Ectodermal cell (in vitro differentiated cells): ENCODE measurements at regions not wholly inside any gene's neighbourhood (a gene's known extent, or its start where the extent isn't known, plus 50 kb on each side); places are given as distances from the start of the nearest gene placed in this dataset.
"Not testable (repeated sequence)": the region's sequence is repeated elsewhere in the genome, so short reads cannot be mapped to it uniquely, and the experiment has no call there.

Experiments
- H3K27ac ChIP-seq: 2 replicates; pipeline ENCODE4 v1.7.0; 2013; ENCODE audit warnings: mild to moderate bottlenecking, low read depth, low read length; ENCODE audit not compliant: insufficient read depth, poor library complexity, severe bottlenecking
- H3K27me3 ChIP-seq: 2 replicates; pipeline ENCODE4 v1.7.0; 2013; ENCODE audit warnings: mild to moderate bottlenecking, low read length; ENCODE audit not compliant: insufficient read depth, control insufficient read depth, poor library complexity, severe bottlenecking
- H3K36me3 ChIP-seq: one replicate; pipeline ENCODE4 v1.7.0; 2013; ENCODE audit warnings: low read length; ENCODE audit not compliant: control insufficient read depth, insufficient read depth
- H3K4me1 ChIP-seq: one replicate; pipeline ENCODE4 v1.7.0; 2013; ENCODE audit warnings: low read length; ENCODE audit not compliant: control insufficient read depth, insufficient read depth
- H3K4me3 ChIP-seq: 2 replicates; pipeline ENCODE4 v1.7.0; 2013; ENCODE audit warnings: low read depth, low read length, control low read depth; ENCODE audit not compliant: insufficient read depth
- H3K9me3 ChIP-seq: 2 replicates; pipeline ENCODE4 v1.7.0; 2013; ENCODE audit warnings: mild to moderate bottlenecking, low read length, moderate library complexity; ENCODE audit not compliant: control insufficient read depth
- WGBS, 2 experiments: methylation state at CpG; one replicate each; pipeline ENCODE4 v1.1.7; 2013; ENCODE audit warnings: missing lambda C conversion rate in 2 of 2; 5-methylcytosine and 5-hydroxymethylcytosine counted together

DNA sequence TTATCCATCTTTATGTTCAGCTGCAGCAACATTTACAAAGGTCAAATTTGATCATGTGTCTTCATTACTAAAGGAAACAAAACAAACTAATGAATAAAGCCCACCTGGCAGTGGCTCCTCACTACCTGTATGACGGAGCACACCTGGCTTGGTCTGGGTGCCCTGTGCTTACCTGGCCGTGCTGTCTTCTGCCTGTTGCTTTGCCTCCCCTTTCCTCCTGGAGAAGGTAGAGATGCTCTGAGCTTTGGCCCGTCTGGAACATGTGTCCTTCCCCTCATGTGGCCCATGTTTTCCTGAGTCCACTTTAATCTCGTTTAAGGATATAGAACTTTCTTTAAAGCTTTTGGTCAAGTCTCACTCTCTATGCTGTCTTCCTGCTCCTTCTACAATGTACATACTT is 1388.8 kb upstream of the DEFB115 start:
- not testable (repeated sequence) for H3K27me3 ChIP-seq, H3K4me3 ChIP-seq, H3K27ac ChIP-seq, H3K36me3 ChIP-seq, H3K4me1 ChIP-seq, H3K9me3 ChIP-seq
- 68 to 76% methylated on average over 4 of the region's 4 CpGs for WGBS, 2 experiments

DNA sequence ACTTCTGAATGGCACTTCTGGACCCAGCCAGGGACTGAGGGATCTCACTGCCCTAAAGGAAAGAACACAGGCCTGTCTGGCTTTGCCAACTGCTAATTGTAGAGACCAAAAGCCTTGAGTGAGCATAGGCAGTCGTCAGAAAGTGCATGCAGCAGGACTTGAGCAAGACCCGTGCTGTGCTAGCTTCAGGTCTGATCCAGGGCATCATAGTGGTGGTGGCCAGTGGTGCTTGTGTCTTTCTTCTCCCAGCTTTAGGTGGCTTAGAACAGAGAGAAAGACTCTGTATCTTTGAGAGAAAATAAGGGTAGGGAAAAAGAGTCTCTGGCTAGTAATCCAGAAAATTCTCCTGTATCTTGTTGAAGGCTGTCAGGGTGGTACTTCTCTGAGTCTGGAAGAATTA is 1385.6 kb upstream of the DEFB115 start:
- WGBS, 2 experiments = 61 to 63% methylated on average over 2 of the region's 2 CpGs
- H3K9me3 ChIP-seq = peaks cover 10% of the 10 kb centered on the region
- not testable (repeated sequence) for H3K36me3 ChIP-seq, H3K4me3 ChIP-seq, H3K27ac ChIP-seq, H3K27me3 ChIP-seq, H3K4me1 ChIP-seq

DNA sequence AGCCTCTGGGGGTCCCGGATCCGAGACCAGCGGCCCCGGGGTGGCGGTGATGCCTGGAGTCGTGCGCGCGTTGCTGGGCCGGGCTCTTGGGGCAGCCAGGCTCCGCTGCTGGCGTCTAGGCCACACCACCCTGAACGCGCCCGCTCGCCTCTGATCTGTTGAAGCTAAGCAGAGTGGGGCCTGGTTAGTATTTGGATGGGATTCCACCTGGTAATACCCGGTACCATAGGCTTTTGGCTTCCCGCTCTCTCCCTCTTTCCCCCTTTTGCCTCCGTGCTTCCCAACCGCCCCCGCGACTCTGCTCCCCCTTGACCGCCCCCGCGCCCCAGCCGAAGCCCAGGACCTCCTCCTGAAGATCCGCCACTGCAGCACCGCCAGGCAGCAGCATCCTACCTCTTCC is 1383.5 kb upstream of the DEFB115 start:
- 88 to 89% methylated on average over 28 of the region's 28 CpGs for WGBS, 2 experiments
- no peaks in the 10 kb centered on the region for H3K4me1 ChIP-seq
- no peak overlapping the region for H3K27ac ChIP-seq
- peaks cover 11% of the 10 kb centered on the region for H3K9me3 ChIP-seq
- H3K36me3 ChIP-seq = no peaks in the 10 kb centered on the region
- peak overlapping the region; percentile 18 for H3K4me3 ChIP-seq
- peaks cover 5% of the 10 kb centered on the region for H3K27me3 ChIP-seq

DNA sequence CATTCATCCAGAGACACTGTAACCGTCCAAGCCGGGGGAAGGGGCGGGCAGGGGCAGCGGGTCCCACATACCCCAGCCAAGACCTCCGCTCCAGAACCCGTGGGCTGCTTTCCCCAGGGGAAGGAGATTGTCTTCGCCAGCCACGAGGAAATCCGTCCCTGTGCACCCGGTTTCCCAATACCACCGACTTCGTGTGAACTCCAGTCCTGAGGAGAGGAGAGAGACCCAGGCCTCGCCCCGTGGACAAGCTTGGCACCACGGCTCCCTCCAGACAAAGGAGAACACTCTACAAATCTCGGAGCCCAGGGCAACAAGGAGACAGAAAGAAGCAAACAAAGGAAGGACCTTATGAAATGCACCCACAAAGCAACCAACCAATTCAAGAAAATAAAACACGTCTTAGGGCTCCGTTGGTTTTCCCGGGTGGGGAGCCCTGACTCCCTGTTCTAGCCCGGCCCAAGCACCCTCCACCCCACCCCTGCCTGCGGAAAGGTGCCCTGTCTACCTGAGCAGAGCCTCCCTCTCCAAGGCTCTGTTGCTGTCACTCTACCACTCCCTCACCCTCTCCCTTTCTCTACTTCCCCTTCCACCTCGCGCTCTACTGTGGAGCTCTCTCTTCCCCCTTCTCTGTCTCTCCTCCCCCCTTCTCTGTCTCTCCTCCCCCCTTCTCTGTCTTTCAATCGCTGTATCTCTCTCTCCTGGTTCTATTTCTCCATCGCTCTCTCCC is 1382.8 kb upstream of the DEFB115 start:
- no peak overlapping the region for H3K27ac ChIP-seq
- 82% methylated on average over 25 of the region's 25 CpGs for WGBS, 2 experiments
- H3K4me1 ChIP-seq = no peaks in the 10 kb centered on the region
- no peak overlapping the region for H3K4me3 ChIP-seq
- H3K27me3 ChIP-seq = peaks cover 5% of the 10 kb centered on the region
- H3K36me3 ChIP-seq = no peaks in the 10 kb centered on the region
- peaks cover 15% of the 10 kb centered on the region for H3K9me3 ChIP-seq

DNA sequence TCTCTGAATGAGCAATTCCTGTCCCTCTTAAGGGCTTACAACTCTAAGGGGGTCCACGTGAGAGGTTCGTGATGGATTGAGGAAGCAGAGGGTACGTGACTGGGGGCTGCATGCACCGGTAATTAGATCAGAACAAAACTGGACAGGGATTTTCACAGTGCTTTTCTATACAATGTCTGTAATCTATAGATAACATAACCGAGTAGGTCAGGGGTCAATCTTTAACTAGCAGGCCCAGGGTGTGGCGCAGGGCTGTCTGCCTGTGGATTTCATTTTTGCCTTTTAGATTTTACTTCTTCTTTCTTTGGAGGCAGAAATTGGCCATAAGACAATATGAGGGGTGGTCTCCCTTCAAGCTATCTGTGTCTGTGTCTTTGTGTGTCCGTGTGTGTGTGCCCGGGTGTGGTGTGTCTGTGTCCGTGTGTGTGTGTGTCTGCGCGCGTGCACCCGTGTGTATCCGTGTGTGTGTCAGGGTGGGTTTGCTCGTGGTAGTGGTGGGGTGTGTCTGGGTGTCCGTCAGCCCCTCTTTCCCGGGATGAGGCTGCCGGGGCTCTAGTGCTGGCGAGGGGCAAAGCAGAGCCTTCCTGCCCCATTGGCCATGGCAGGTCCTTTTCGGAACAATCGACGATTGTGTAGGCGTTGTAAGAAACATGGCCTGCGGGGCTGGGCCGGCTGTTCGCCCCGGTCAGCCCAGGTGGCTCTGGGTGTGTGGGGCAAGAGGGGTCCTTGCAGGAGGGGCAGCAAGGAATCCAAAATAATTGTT is 1382.0 kb upstream of the DEFB115 start:
- H3K9me3 ChIP-seq = peaks cover 15% of the 10 kb centered on the region
- 87 to 90% methylated on average over 27 of the region's 27 CpGs for WGBS, 2 experiments
- H3K36me3 ChIP-seq, H3K4me3 ChIP-seq, H3K4me1 ChIP-seq, H3K27ac ChIP-seq, H3K27me3 ChIP-seq: not testable (repeated sequence)

DNA sequence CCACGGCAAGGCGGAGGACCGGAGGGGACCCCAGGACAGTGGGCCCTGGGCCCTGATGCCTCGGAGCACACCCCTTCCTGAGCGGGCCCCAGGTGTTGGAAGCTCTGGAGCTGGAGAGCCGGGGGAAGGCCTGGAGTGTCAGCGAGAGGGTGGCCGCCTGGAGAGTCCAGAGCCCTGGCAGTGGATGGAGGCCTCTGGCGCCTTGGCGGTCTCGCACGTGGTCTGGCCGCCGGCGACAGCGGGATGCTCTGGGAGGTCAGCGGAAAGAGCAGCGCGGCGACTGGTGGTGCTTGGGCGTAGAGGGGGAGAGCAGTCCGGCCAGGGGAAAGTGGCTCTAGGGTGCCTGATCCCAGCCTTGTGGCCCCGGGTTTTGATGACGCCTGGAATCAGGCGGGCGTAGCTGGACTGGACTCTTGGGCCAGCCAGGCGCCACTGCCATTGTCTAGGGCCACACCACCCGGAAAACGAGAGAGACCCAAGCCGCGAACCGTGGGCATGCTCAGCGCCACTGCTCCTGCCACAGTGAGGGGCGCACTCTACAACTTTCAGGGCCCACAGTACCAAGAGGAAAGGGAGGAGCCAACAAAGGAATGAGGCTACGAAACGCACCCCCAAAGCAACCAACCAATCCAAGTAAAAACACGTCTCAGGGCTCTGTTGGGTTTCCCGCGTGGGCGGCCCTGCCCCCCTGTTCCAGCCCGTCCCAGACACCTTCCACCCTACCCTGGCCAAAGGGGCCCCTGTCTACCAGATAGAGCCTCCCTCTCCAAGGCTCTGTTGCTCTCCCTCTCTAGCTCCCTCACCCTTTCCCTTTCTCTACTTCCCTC is 1381.2 kb upstream of the DEFB115 start:
- H3K4me3 ChIP-seq, H3K27ac ChIP-seq, H3K4me1 ChIP-seq, H3K36me3 ChIP-seq, H3K27me3 ChIP-seq: not testable (repeated sequence)
- WGBS, 2 experiments = 89 to 91% methylated on average over 41 of the region's 41 CpGs
- H3K9me3 ChIP-seq = peaks cover 15% of the 10 kb centered on the region

DNA sequence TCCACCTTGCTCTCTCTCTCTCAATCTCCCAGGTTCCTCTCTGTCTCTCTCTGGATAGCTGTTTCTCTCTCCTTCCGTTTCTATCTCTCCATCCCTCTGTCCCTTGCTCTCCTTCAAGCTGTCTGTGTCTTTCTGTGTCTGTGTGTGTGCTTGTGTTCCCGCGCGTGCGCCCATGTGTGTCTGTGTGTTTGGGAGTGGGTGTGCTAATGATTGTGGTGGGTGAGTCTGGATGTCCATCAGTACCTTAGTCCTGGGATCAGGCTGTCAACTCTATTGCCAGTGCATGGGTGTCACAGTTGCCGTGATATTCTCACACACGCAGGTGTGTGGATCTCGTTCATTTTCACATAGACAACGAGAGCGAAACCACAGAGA is 1380.6 kb upstream of the DEFB115 start:
- Histone ChIP-seq H3K27me3 (peaks cover 5% of the 10 kb centered on the region), H3K9me3 (peaks cover 15% of the 10 kb centered on the region), H3K27ac (no peak overlapping the region), H3K36me3 (no peaks in the 10 kb centered on the region), H3K4me3 (no peak overlapping the region), H3K4me1 (no peaks in the 10 kb centered on the region)
- WGBS, 2 experiments = 82% methylated on average over 10 of the region's 10 CpGs

DNA sequence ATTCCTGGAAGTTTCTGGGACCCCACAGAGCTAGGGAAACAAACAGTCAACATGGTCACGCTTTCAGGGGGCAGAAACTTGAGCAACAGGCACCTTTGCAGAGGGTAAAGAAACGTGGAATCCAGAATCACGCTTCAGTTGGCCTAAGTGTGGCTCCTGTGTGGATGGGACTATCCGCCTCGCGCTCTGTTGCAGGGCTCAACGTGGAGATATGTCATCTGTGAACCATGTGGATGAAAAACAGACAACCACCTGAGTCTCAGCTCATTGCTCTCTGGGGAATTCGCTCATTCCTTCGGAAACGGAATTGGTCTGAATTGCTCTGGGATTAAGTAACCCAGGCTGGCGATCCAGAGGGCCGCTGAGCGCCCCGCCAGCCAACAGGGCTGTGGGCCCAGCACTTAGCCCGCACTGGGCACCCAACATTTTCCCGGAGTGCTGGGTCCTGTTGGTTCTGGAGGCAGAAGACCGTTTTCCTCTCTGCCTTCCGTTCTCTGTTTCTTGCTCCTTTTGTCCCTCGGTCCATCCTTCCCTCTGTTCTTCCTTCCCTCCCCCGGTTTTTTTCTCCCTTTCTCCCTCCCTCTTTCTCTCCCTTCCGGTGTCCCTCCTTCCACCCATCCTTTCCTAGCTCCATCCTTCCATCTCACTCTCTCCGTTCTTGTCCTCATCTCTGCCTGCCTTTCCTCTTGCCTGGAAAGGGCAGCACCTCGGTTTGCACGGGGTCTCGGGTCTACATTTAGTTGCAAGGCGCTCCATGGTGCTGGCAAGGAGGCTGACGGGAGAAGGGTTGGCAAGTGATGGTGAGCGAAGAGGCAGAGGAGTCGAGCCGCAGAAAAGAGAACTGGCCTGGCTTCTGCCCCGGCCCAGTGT is 1379.8 kb upstream of the DEFB115 start:
- H3K27me3 ChIP-seq, H3K27ac ChIP-seq, H3K4me3 ChIP-seq, H3K36me3 ChIP-seq, H3K4me1 ChIP-seq: not testable (repeated sequence)
- WGBS, 2 experiments = 74 to 76% methylated on average over 31 of the region's 31 CpGs
- peaks cover 15% of the 10 kb centered on the region for H3K9me3 ChIP-seq

DNA sequence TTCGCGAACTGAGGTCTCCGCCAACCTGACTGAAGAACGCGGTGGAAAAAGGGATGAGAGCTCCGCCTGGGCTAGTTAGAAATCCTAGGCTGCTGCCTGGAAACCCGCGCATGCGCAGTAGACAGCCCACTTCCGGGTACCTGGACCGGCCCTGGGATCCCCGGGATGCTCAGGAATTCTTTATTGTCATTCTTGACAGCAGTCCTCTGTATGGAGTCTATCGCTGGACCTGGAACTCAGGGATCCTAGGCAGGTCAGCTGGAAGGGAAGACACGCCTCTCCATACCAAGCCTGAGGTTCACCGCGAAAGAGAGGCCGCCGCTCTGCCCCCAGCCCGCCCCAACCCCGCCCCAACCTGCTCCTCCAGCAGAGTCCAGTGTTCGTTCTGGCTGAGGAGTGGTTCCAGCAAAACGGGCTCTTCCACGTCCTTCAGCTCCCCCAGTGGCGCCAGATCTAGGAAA is 1379.2 kb upstream of the DEFB115 start:
- H3K9me3 ChIP-seq = peaks cover 15% of the 10 kb centered on the region
- WGBS, 2 experiments = 76 to 78% methylated on average over 24 of the region's 24 CpGs

More for the DNA sequence above, 1379.2 kb upstream of the DEFB115 start:
- Histone ChIP-seq H3K27me3 (peaks cover 5% of the 10 kb centered on the region), H3K4me3 (no peak overlapping the region), H3K27ac (no peak overlapping the region), H3K36me3 (no peaks in the 10 kb centered on the region), H3K4me1 (no peaks in the 10 kb centered on the region)
